ENCODE measurements at regions not wholly inside any gene's neighbourhood (a gene's known extent, or its start where the extent isn't known, plus 50 kb on each side); places are given as distances from the start of the nearest gene placed in this dataset.

DNA sequence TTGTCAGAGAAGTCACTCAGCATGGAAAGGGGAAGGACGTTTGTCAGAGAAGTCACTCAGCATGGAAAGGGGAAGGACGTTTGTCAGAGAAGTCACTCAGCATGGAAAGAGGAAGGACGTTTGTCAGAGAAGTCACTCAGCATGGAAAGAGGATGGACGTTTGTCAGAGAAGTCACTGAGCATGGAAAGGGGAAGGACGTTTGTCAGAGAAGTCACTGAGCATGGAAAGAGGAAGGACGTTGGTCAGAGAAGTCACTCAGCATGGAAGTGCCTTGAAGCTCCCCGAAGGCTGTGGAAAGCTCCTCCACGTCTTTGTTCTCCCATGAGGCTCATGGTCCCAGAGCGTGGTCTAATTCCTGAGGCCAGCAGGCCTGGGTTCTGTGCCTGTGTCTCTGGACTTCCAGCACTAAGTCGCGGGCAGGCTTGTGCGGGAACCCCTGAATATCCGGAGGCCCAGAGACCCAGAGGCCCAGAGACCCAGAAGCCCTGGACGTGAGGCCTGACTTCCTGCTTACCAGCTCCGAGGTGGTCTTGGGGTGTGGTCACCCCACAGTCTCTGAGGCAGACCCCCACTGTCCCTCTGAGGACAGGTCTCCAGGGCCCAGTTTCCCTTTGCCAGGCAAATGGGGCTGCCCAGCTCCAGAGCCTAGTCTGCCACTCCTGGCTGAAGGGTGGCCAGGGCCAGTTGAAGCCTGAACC, 70.4 kb upstream of the TWIST2 start:
- H3K4me3 ChIP-seq: no peak overlapping the region
- H3K27ac ChIP-seq: no peak overlapping the region
- TF ChIP-seq, protein P1, sequence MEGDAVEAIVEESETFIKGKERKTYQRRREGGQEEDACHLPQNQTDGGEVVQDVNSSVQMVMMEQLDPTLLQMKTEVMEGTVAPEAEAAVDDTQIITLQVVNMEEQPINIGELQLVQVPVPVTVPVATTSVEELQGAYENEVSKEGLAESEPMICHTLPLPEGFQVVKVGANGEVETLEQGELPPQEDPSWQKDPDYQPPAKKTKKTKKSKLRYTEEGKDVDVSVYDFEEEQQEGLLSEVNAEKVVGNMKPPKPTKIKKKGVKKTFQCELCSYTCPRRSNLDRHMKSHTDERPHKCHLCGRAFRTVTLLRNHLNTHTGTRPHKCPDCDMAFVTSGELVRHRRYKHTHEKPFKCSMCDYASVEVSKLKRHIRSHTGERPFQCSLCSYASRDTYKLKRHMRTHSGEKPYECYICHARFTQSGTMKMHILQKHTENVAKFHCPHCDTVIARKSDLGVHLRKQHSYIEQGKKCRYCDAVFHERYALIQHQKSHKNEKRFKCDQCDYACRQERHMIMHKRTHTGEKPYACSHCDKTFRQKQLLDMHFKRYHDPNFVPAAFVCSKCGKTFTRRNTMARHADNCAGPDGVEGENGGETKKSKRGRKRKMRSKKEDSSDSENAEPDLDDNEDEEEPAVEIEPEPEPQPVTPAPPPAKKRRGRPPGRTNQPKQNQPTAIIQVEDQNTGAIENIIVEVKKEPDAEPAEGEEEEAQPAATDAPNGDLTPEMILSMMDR (IDR thresholded peaks at IDR 0.05): no peak
- TF ChIP-seq POLR2A (IDR thresholded peaks at IDR 0.05): no peak
- peaks cover 0 to 15% (median 0%) of the 10 kb centered on the region in 12 donors for H3K9me3 ChIP-seq
- peaks cover 0 to 14% (median 0%) of the 10 kb centered on the region in 9 donors for H3K27me3 ChIP-seq
- DNase-seq (no peak), ATAC-seq (no peak)
- H3K4me1 ChIP-seq: no peaks in the 10 kb centered on the region
- intact Hi-C loops (cut with DNase I): no loop called here
- 49 to 63% (median 59%) methylated on average over 6 to 15 of the region's 15 CpGs for WGBS, 4 donors
- H3K36me3 ChIP-seq: no peaks in the 10 kb centered on the region

DNA sequence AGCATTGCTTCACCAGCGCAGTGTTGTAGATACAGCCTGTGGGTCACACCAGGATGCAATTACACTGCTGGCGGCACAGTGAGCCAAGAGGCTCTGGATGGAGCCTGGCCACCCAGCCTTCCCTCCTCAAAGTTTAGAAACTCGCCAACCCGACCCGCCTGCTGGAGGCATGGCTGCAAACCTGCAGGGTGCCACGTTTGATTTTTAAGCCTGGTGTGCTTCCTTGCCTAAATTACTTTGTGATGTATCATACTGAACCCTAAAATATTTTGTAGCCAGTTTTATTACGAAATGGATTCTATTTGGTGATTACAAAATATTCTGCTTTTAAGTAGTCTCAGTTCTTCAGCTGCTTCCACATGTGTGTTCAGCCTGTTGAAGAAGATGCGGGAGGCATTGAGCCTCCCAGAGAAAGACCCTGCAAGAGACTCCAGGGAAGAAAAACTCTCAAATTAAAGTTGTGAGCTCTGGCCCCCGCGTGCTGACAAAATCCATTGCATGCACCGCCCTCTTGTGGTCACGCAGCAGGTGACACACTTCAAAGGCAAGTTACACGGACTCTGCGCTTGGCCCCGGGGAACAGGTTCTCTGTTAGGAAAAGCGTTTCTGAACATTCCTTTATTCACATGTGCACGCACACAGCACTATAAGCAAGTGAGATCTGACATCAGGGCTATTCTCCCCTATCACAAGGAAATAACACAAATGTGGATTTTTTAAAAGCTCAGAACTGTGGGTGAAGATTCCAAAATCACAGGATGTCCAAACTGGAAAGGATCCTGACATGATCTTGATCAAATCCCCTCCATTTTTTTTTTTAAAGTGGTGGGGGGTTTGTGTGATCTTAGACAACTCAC, 63.0 kb upstream of the TWIST2 start:
- Histone ChIP-seq H3K27ac (peak overlapping the region in 1 of 12 donors; percentile 19), H3K27me3 (peaks cover 0 to 7% (median 0%) of the 10 kb centered on the region in 9 donors), H3K9me3 (peaks cover 0 to 7% (median 0%) of the 10 kb centered on the region in 12 donors), H3K36me3 (no peaks in the 10 kb centered on the region), H3K4me3 (peak overlapping the region in 3 of 12 donors; percentile 2 to 13 (median 8)), H3K4me1 (no peaks in the 10 kb centered on the region)
- TF ChIP-seq, protein P1 (IDR thresholded peaks at IDR 0.05): peak; percentile 76 to 89 (median 84)
- TF ChIP-seq POLR2A (IDR thresholded peaks at IDR 0.05): no peak
- ATAC-seq (peak in 3 of 4 donors; percentile 62 to 87 (median 78)), DNase-seq (peak; percentile 45 to 78 (median 56))
- intact Hi-C loops (cut with DNase I): loop anchor here in 9 of 10 donors (2.0 to 10.0 kb wide), 14 partner anchors 63 to 430 kb away; no protein-coding TSS in a partner anchor
- 25 to 30% (median 26%) methylated on average over 17 of the region's 17 CpGs for WGBS, 4 donors

DNA sequence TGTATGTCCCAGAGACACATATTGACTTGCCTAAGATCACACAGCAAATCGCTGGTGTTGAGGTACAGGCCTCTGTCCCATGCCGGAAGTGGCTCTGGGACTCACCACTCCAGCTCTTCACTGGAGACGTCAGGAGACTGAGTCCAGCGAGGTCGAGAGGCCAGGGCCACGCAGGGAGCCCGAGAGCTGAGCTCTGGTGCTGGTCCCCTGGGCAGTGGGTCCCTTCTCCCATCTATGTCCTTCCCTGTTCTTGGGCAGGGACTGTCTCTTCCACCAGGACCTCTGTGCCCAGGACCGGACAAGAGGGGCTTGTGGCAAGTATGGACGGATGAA, 62.4 kb upstream of the TWIST2 start:
- H3K9me3 ChIP-seq: peaks cover 0 to 7% (median 0%) of the 10 kb centered on the region in 12 donors
- H3K4me1 ChIP-seq: no peaks in the 10 kb centered on the region
- DNase-seq (no peak), ATAC-seq (peak in 1 of 4 donors; percentile 34)
- TF ChIP-seq, protein P1 (IDR thresholded peaks at IDR 0.05): no peak
- no peak for TF ChIP-seq POLR2A (IDR thresholded peaks at IDR 0.05)
- no peak overlapping the region for H3K4me3 ChIP-seq
- intact Hi-C loops (cut with DNase I): loop anchor here in 8 of 10 donors (2.0 to 10.0 kb wide), 12 partner anchors 63 to 431 kb away; no protein-coding TSS in a partner anchor
- 62 to 75% (median 69%) methylated on average over 9 of the region's 9 CpGs for WGBS, 4 donors
- peak overlapping the region in 1 of 12 donors; percentile 9 for H3K27ac ChIP-seq
- peaks cover 0 to 7% (median 0%) of the 10 kb centered on the region in 9 donors for H3K27me3 ChIP-seq
- no peaks in the 10 kb centered on the region for H3K36me3 ChIP-seq

DNA sequence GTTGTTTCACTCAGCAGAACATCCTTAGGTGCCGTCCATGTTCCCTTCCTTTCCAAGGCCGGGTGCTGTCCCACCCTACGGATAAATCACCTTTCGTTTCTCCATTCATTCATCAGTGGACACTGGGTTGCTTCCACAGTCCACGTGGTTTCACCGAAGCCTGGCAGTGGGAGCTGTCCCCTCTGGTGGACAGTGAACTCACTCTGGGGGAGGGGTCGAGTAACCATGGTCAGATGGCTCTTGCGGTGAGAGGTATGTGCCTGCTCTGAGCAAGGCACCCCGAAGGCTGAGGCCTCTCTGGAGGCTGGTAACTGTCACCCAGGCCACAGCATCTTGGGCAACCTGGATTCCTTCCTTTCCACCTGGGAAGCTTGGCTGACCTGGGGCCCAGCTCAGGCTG, 61.5 kb upstream of the TWIST2 start:
- H3K27me3 ChIP-seq: peaks cover 0 to 5% (median 0%) of the 10 kb centered on the region in 9 donors
- TF ChIP-seq, protein P1 (IDR thresholded peaks at IDR 0.05): no peak
- TF ChIP-seq POLR2A (IDR thresholded peaks at IDR 0.05): no peak
- 87 to 89% (median 87%) methylated on average over 8 to 9 of the region's 9 CpGs for WGBS, 4 donors
- peaks cover 0 to under 1% (median 0%) of the 10 kb centered on the region in 12 donors for H3K9me3 ChIP-seq
- DNase-seq (no peak), ATAC-seq (no peak)
- no peak overlapping the region for H3K27ac ChIP-seq
- H3K4me3 ChIP-seq: no peak overlapping the region
- intact Hi-C loops (cut with DNase I): loop anchor here in 9 of 10 donors (2.0 to 10.0 kb wide), 11 partner anchors 64 to 432 kb away; no protein-coding TSS in a partner anchor
- H3K4me1 ChIP-seq: no peaks in the 10 kb centered on the region
- H3K36me3 ChIP-seq: no peaks in the 10 kb centered on the region
